Effector memory CD8-positive, alpha-beta T cell (primary cell): ENCODE measurements at regions not wholly inside any gene's neighbourhood (a gene's known extent, or its start where the extent isn't known, plus 50 kb on each side); places are given as distances from the start of the nearest gene placed in this dataset.

Source experiments
- ATAC-seq: fragments of 150-1000 bp; cut with Tn5 transposase; replicated peaks from 2 replicates; pipeline ENCODE4 v1.10.0; 2021; ENCODE audit warnings: mild to moderate bottlenecking, moderate library complexity
- DNase-seq, 3 experiments: peaks; one replicate each; pipeline ENCODE4 v3.0.0; 2021
- H3K27ac Mint-ChIP-seq, 2 donors: one replicate each; pipeline ENCODE4 v1.8.0; 2022; ENCODE audit warnings: mild to moderate bottlenecking in 2 of 2, mixed read lengths in 2 of 2, moderate library complexity in 2 of 2
- H3K27me3 Mint-ChIP-seq, 2 donors: one replicate each; pipeline ENCODE4 v1.8.0; 2022; ENCODE audit warnings: mixed read lengths in 2 of 2
- H3K36me3 Mint-ChIP-seq: one replicate; pipeline ENCODE4 v1.8.0; 2022; ENCODE audit warnings: mild to moderate bottlenecking, moderate library complexity, mixed read lengths; ENCODE audit not compliant: insufficient read depth
- H3K4me1 Mint-ChIP-seq, 2 donors: one replicate each; pipeline ENCODE4 v1.8.0; 2022; ENCODE audit warnings: low read depth in 2 of 2, mixed read lengths in 2 of 2
- H3K4me3 Mint-ChIP-seq, 2 donors: one replicate each; pipeline ENCODE4 v1.8.0; 2022; ENCODE audit warnings: mild to moderate bottlenecking in 2 of 2, mixed read lengths in 2 of 2, moderate library complexity in 2 of 2
- H3K9me3 Mint-ChIP-seq, 2 donors: one replicate each; pipeline ENCODE4 v1.8.0; 2022; ENCODE audit warnings: mixed read lengths in 2 of 2

- no peak overlapping the region for H3K4me3 Mint-ChIP-seq
- DNase-seq (no peak), ATAC-seq (no peak)
- no peaks in the 10 kb centered on the region for H3K36me3 Mint-ChIP-seq
- no peaks in the 10 kb centered on the region for H3K4me1 Mint-ChIP-seq
- no peak overlapping the region for H3K27ac Mint-ChIP-seq
- no peaks in the 10 kb centered on the region for H3K9me3 Mint-ChIP-seq
- peaks cover 13 to 38% of the 10 kb centered on the region in 2 donors for H3K27me3 Mint-ChIP-seq
Observed at GRCh38 chr19:29022599-29022998, 190.4 kb downstream of the UQCRFS1 start.

- H3K4me1 Mint-ChIP-seq = no peaks in the 10 kb centered on the region
- H3K27ac Mint-ChIP-seq = no peak overlapping the region
- no peaks in the 10 kb centered on the region for H3K36me3 Mint-ChIP-seq
- no peaks in the 10 kb centered on the region for H3K9me3 Mint-ChIP-seq
- H3K4me3 Mint-ChIP-seq = no peak overlapping the region
- DNase-seq = no peak
- H3K27me3 Mint-ChIP-seq = peaks cover 13 to 38% of the 10 kb centered on the region in 2 donors
- no peak for ATAC-seq
Observed at GRCh38 chr19:29022165-29022564, 190.8 kb downstream of the UQCRFS1 start.

GRCh38 chr19:29021232-29021916 lies 191.6 kb downstream of the UQCRFS1 start:
- Mint-ChIP-seq H3K4me1 (no peaks in the 10 kb centered on the region), H3K9me3 (no peaks in the 10 kb centered on the region), H3K27ac (no peak overlapping the region), H3K36me3 (no peaks in the 10 kb centered on the region), H3K4me3 (no peak overlapping the region), H3K27me3 (peaks cover 13 to 38% of the 10 kb centered on the region in 2 donors)
- DNase-seq = no peak
- no peak for ATAC-seq

- DNase-seq (no peak), ATAC-seq (no peak)
- Mint-ChIP-seq H3K4me3 (no peak overlapping the region), H3K4me1 (no peaks in the 10 kb centered on the region), H3K9me3 (peaks cover 0 to 3% of the 10 kb centered on the region in 2 donors), H3K27ac (no peak overlapping the region), H3K36me3 (no peaks in the 10 kb centered on the region), H3K27me3 (peaks cover 8 to 46% of the 10 kb centered on the region in 2 donors)
Observed at GRCh38 chr19:29019403-29019802, 193.5 kb downstream of the UQCRFS1 start.

DNA sequence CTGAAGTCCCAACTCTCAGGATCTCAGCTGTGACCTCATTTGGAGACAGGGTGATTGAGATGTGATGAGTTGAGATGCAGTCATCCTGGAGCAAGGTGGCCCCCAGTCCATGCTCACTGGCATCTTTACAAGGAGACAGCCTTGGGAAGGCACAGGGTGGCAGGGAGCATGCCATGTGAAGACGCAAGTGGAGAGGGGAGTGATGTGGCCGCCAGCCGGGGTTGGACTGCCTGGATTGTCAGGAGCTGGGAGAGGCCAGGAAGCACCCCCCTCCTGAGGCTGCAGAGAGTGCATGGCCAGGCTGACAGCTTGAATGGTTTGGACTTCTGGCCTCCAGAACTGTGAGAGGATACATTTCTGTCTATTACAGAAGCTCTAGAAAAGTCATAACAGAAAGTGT lies 194.4 kb downstream of the UQCRFS1 start:
- Mint-ChIP-seq H3K4me1 (no peaks in the 10 kb centered on the region), H3K27me3 (peaks cover 8 to 44% of the 10 kb centered on the region in 2 donors), H3K27ac (no peak overlapping the region), H3K9me3 (peaks cover 0 to 3% of the 10 kb centered on the region in 2 donors), H3K4me3 (no peak overlapping the region), H3K36me3 (no peaks in the 10 kb centered on the region)
- no peak for DNase-seq
- ATAC-seq = no peak

- DNase-seq (no peak), ATAC-seq (no peak)
- peaks cover 0 to 3% of the 10 kb centered on the region in 2 donors for H3K9me3 Mint-ChIP-seq
- H3K4me1 Mint-ChIP-seq = no peaks in the 10 kb centered on the region
- H3K27me3 Mint-ChIP-seq = peaks cover 8 to 39% of the 10 kb centered on the region in 2 donors
- no peaks in the 10 kb centered on the region for H3K36me3 Mint-ChIP-seq
- no peak overlapping the region for H3K4me3 Mint-ChIP-seq
- H3K27ac Mint-ChIP-seq = no peak overlapping the region
Observed at GRCh38 chr19:29017788-29018187, 195.2 kb downstream of the UQCRFS1 start.

DNA sequence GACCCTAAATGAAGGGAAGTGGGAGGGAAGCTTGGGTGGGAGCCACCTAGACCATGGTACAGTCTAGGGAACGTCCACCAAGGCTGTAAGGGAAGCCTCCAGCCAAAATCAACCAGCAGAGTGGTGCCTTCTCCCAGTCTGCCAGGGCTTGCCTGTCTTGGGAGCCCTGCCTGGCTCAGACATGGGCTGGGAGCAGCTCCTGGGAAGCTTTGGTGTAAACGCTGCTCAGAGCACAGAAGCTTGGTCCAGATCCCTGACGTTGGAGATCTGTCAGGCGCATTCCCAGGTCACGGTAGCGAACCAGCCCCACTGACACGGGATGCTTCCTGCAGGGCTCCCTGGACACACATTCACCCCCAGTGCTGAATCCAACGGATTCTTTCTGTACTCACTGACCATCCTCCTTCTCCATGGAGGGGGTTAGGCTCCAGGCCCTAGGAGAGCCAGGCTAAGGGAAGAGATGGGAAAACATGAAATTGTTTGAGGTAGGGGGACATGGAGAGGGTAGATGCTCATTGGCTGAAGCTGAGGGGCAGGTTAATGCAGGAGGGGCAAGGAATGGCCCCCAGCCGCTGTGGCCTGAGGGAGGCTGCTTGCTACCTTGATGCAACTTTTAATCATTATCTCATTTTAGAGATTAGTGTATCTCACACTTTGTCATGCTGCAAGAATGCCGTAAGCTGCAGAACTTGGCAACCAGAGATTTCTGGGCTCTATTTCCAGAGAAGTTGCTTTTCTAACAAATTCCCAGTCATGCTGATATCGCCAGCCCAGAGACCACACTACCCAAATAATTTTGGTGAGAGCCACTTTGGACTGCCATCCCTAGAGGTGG lies 195.8 kb downstream of the UQCRFS1 start:
- Mint-ChIP-seq H3K9me3 (peaks cover 0 to 3% of the 10 kb centered on the region in 2 donors), H3K4me1 (no peaks in the 10 kb centered on the region), H3K27ac (no peak overlapping the region), H3K36me3 (no peaks in the 10 kb centered on the region), H3K27me3 (peaks cover 8 to 33% of the 10 kb centered on the region in 2 donors), H3K4me3 (no peak overlapping the region)
- no peak for ATAC-seq
- no peak for DNase-seq

GRCh38 chr19:29016353-29016752 lies 196.6 kb downstream of the UQCRFS1 start:
- H3K9me3 Mint-ChIP-seq = peaks cover 0 to 3% of the 10 kb centered on the region in 2 donors
- H3K27ac Mint-ChIP-seq = peak overlapping the region; percentile 3 to 44
- DNase-seq (no peak), ATAC-seq (no peak)
- H3K36me3 Mint-ChIP-seq = no peaks in the 10 kb centered on the region
- no peak overlapping the region for H3K4me3 Mint-ChIP-seq
- peaks cover 8 to 25% of the 10 kb centered on the region in 2 donors for H3K27me3 Mint-ChIP-seq
- H3K4me1 Mint-ChIP-seq = no peaks in the 10 kb centered on the region

DNA sequence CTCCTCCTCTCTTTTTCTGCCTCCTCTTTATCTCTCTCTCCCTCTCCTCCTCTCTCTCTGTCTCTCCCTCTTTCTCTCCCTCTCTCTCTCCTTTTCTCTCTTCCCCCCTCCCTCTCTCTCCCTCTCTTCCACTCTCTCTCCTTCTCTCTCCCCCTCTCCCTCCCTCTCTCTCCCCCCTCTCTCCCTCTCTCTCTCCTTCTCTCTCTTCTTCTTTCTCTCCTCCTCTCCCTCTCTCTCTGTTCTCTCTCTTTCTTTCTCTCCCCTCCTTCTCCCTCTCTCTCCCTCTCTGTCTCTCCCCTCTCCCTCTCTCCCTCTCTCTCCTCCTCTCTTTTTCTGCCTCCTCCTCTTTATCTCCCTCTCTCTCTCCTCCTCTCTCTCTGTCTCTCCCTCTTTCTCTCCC lies 197.4 kb downstream of the UQCRFS1 start:
- Mint-ChIP-seq H3K9me3 (peaks cover 0 to 3% of the 10 kb centered on the region in 2 donors), H3K4me1 (no peaks in the 10 kb centered on the region), H3K4me3 (no peak overlapping the region), H3K36me3 (no peaks in the 10 kb centered on the region), H3K27ac (peak overlapping the region in 1 of 2 donors; percentile 56), H3K27me3 (peaks cover 8 to 22% of the 10 kb centered on the region in 2 donors)
- no peak for DNase-seq
- ATAC-seq = no peak

DNA sequence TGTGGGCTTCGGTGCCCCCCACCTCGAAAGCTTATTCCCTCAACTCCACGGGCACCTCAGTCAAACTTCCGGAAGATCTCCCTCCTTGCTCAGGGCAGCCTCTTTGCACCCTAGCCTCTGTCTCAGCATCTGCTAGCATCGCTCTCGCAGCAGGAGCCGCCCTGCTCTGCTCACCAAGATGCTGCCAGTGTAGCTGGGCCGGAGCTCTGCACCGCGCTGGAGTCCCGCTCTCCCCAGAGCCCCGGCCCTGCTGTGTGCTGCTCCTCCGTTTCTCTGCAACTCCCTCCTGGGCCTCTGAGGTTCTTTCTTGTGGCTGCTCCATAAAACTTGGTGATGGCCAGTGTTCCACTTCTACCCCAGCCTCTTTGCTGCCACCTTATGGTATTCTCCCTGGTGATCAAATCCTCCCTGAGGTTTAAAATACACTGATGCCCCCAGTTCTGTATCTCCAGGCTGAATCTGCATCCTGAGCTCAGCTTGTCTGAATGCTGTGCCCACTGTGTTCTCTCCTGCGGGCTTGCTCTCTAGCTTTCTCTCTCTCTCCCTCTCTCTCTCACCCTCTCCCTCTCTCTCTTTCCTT lies 198.0 kb downstream of the UQCRFS1 start:
- no peak overlapping the region for H3K4me3 Mint-ChIP-seq
- ATAC-seq (no peak), DNase-seq (no peak)
- no peaks in the 10 kb centered on the region for H3K4me1 Mint-ChIP-seq
- no peaks in the 10 kb centered on the region for H3K36me3 Mint-ChIP-seq
- peaks cover 0 to 3% of the 10 kb centered on the region in 2 donors for H3K9me3 Mint-ChIP-seq
- H3K27me3 Mint-ChIP-seq = peaks cover 8 to 22% of the 10 kb centered on the region in 2 donors
- H3K27ac Mint-ChIP-seq = peak overlapping the region in 1 of 2 donors; percentile 56

- Mint-ChIP-seq H3K4me3 (no peak overlapping the region), H3K27ac (no peak overlapping the region), H3K27me3 (peaks cover 11 to 22% of the 10 kb centered on the region in 2 donors), H3K36me3 (no peaks in the 10 kb centered on the region), H3K9me3 (peaks cover 0 to 3% of the 10 kb centered on the region in 2 donors), H3K4me1 (no peaks in the 10 kb centered on the region)
- DNase-seq (no peak), ATAC-seq (no peak)
Observed at GRCh38 chr19:29013988-29014387, 199.0 kb downstream of the UQCRFS1 start.

GRCh38 chr19:29013325-29013724 lies 199.6 kb downstream of the UQCRFS1 start:
- Mint-ChIP-seq H3K4me1 (no peaks in the 10 kb centered on the region), H3K9me3 (peaks cover 0 to 3% of the 10 kb centered on the region in 2 donors), H3K27ac (no peak overlapping the region), H3K36me3 (no peaks in the 10 kb centered on the region), H3K27me3 (peaks cover 10 to 16% of the 10 kb centered on the region in 2 donors), H3K4me3 (no peak overlapping the region)
- ATAC-seq (no peak), DNase-seq (no peak)

- Mint-ChIP-seq H3K27ac (no peak overlapping the region), H3K27me3 (peaks cover 8 to 11% of the 10 kb centered on the region in 2 donors), H3K36me3 (no peaks in the 10 kb centered on the region), H3K4me3 (no peak overlapping the region), H3K4me1 (no peaks in the 10 kb centered on the region), H3K9me3 (peaks cover 0 to 3% of the 10 kb centered on the region in 2 donors)
- DNase-seq (no peak), ATAC-seq (no peak)
Observed at GRCh38 chr19:29012457-29012856, 200.5 kb downstream of the UQCRFS1 start.
